Suprapubic skin (tissue), 3 donors: ENCODE measurements at regions not wholly inside any gene's neighbourhood (a gene's known extent, or its start where the extent isn't known, plus 50 kb on each side); places are given as distances from the start of the nearest gene placed in this dataset.

Experiments used
- CTCF ChIP-seq, 2 donors: fragments of 200-600 bp in 1 of 2; fragments of 450-650 bp in 1 of 2; sonication (generic) in 1 of 2; IDR thresholded peaks; one replicate each; pipeline ENCODE4 v1.5.1; 2016 to 2019; ENCODE audit warnings: antibody characterized with exemption in 2 of 2, mild to moderate bottlenecking in 1 of 2, moderate library complexity in 1 of 2
- EP300 ChIP-seq: sonication (generic); formaldehyde crosslinking; IDR thresholded peaks from one replicate; pipeline ENCODE4 v1.6.1; 2017; ENCODE audit warnings: antibody characterized with exemption
- POLR2A ChIP-seq, 2 donors: fragments of 450-650 bp; IDR thresholded peaks; one replicate each; pipeline ENCODE4 v1.6.1; 2017; ENCODE audit warnings: antibody characterized with exemption in 2 of 2, mild to moderate bottlenecking in 2 of 2, moderate library complexity in 2 of 2

- TF ChIP-seq POLR2A (IDR thresholded peaks at IDR 0.05): no peak
- no peak for TF ChIP-seq CTCF (IDR thresholded peaks at IDR 0.05)
- no peak for TF ChIP-seq EP300
These were observed 93.2 kb upstream of the ACTBL2 start for GRCh38 chr5:57575839-57576238.
